HG02588 (cell line): ENCODE measurements at regions not wholly inside any gene's neighbourhood (a gene's known extent, or its start where the extent isn't known, plus 50 kb on each side); places are given as distances from the start of the nearest gene placed in this dataset.

Experiments used
- ATAC-seq: cut with Tn5 transposase; IDR thresholded peaks from one replicate; pipeline ENCODE4 v1.9.1; 2021; ENCODE audit warnings: mild to moderate bottlenecking, moderate library complexity; ENCODE audit not compliant: unreplicated experiment

DNA sequence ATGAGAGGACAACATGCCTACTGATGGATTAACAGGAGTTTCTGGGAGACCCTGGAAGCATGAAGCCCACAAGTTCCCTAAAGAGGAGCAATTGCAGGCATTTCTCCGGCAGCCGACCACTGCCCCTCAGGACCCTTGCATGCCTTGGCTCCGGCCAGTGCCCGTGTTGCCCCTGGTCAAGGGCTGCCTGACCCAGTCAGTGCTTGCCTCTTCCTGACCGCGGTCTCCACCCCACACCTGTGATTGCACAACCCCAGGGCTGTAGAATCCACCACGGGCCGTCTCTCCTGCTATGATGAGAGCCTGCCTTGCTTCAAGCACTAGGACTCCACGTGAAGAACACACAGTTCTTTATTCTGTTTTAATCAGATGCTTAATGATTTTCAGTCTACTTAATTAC is 127.5 kb downstream of the GLI2 start:
- no peak for ATAC-seq

DNA sequence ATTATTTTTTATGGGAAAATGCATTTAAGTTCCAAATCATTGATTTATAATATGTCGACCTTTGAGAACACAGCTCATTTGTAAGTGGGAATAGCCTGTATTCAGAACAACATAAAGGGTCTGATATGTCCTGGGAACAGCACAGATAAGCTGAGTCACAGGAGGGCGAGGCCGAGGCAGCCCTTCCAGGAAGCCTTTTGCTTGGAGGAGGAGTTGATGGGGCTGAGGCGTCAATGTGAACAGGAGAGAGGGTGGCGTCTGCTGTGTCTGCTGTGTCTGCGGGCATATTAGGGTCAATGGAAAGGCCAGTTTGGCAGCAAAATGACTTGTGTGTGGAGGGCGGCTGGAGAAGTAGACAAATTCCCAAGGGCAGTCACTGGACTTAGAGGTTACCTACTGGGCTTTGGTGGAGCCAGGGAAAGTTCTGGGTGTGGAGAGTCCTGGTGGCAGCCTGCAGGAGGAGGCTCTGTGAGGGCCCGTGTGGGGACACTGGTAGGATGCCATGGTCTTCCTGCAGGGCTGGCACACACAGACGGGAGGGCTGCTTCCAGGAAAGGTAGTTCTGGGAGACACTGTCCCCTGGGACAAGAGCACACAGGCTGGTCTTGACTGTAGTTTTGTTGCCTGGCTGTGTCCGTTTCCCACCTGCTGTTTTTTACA is 128.1 kb downstream of the GLI2 start:
- ATAC-seq, result no peak

DNA sequence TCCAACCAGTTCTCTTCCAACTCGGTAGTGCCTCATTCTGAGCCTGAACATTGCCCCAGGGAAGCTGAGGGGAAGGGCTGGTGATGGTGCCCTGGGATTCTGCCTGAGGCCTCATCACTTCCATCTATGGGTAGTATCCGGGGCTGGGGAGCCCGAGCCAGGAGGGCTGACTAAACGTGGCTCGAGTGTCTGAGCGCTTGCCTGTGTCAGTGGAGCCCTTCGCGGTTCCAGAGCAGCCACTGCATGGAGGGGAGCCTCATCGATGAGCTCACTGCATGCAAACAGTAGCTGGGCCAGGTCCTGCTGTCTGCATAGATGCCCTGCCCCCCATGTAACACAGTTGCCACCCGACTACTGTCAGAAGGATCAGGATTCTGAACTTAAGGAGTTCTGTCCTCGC is 129.3 kb downstream of the GLI2 start:
- no peak for ATAC-seq

- no peak for ATAC-seq
Measured at GRCh38 chr2:120865656-120866055, 130.0 kb downstream of the GLI2 start.

DNA sequence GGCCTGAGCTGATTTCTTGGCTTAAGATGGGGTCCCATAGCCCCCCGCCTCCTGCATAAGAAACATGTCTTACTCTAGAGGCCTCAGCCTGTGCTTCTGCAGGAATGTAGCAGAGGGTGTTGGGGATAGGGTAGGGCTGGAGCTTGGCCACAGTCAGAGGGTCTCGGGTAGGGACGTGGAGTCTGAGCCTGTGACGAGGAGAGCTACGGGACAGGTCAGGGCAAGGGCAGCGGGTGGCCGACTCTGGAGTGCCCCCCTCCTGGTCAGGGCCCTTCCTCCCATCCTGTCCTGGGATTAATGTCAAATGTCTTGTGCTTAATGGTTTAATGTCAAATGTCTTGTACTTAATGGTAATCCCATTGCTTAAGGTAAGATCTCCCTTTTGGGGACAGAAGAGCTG is 130.4 kb downstream of the GLI2 start:
- ATAC-seq, result no peak

DNA sequence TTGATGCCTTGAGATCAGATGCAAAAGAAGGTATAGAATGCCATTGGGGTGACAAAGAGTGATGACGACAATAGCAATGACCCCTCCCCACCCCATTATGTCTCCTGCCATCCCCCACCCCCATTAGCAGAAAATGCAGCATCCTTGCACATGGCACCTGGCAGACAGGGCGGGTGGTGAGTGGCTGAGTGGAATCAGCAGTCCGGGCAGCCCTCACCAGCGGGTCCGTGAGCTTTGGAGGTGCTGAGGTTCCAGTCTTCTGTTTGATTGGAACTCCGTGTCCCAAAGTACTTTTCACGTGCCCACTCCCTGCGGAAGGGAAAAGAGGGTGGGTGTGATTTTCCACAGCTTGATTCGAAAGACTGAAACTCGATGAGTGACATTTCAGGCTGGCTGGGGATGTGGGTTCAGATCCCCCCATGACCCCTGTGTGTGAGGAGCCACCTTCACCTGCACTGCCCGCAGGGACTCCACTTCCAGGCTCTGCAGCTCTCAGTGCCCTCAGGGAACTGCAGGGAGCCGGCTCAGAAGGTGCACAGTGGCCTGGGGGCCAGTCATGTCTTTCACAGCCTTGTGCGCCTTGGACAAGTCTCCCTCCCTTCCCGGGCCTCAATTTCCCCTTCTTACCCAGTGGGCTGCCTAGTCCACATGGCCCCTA is 130.9 kb downstream of the GLI2 start:
- ATAC-seq, result no peak

GRCh38 chr2:120867290-120868241 is 131.9 kb downstream of the GLI2 start:
- ATAC-seq, result no peak

GRCh38 chr2:120868366-120868765 is 132.7 kb downstream of the GLI2 start:
- no peak for ATAC-seq

GRCh38 chr2:120869036-120869729 is 133.5 kb downstream of the GLI2 start:
- no peak for ATAC-seq

DNA sequence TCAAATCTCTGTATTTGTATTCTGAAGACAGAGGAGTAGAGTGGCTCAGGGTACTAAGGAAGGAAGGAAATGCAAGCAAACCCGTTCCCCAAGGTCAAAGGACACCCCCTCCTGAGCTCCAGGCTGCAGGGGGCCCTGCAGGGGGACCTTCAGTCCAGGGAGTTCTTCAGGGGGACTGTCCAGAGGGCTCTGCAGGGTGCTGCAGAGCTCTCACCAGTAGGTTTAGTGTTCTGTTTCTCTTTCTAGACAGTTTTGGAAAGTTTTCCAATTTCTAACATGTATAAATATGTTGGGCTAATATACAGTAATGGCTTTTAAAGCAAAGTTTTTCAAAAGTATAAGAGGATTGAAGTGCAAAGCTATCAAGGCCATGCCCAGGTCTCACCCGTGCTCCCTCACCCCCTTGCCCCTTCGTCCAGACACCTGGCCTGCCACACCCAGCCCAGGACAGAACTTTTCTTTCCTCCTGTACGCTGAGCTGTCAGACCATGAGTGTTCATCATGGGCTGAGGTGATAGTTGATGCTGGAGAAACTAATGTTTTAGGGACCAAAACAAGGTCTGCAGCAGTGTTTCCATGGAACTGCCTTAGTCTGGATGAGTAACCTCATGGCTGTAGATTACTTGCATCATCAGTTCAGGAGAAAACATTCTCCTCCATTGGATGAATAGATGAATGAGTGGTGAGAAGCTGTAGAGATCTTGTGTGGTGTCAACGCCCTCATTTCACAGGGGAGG is 134.2 kb downstream of the GLI2 start:
- no peak for ATAC-seq

DNA sequence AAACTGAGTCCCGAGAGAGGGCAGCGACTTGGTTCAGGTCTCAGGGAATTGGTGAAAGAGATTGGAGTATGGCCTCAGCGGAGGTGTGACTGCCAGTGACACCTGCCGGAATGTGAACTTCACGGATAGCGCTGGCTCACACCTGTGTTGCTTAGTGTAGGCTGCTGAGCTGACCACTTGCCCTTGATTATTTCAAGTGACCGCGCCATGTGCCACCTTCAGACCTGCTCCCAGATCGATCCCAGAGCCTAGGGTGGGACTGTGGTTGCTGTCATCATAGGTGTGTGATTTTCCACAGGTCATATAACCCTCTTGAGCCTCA is 134.8 kb downstream of the GLI2 start:
- ATAC-seq, result no peak

- no peak for ATAC-seq
Measured at GRCh38 chr2:120871016-120871635, 135.5 kb downstream of the GLI2 start.

GRCh38 chr2:120871881-120872620 is 136.4 kb downstream of the GLI2 start:
- ATAC-seq, result no peak

DNA sequence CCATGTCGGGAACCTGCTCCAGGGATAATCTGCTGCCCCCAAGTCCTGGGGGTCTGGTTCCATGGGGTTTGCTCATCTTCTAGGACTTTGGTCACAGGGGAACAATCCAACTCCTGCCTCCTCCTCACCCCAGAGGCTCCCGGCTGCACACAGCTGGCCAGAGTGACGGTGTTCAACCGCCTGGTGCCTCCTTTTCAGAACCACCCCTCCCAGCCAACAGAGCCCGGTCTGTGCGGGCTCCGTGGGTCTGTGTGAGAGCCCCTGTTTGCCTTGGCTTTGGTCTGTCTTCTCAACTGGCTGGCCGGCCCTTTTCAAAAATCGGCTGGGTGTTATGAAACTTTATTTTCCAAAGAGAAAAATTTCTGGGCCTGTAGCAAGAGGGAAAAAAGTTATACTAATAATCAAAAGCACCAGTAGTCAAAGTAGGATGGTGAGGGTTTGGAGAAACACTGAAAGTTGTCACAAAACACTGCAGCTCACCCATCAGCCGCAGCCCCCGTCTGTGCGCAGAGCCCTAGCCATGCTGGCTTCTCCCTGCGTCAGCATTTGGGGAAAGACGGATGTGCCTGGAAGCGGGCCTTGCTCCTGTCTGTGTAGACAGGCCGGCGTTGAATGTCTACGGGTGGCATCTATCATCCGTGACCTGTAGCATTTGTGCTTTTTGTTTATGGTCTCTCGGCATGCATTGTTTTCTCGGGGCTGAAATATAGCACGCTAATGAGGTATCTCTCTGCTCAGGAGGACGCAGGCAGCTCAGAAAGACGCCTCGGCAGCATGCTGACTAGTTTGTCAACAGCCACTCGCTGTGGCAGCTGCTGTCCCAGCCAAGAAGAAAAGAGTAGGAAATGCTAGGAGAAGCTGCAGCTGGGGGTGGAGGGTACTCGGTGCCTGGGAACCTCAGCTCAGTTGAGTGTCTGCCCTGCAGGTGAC is 138.6 kb downstream of the GLI2 start:
- no peak for ATAC-seq

- no peak for ATAC-seq
Measured at GRCh38 chr2:120874888-120875275, 139.2 kb downstream of the GLI2 start.

DNA sequence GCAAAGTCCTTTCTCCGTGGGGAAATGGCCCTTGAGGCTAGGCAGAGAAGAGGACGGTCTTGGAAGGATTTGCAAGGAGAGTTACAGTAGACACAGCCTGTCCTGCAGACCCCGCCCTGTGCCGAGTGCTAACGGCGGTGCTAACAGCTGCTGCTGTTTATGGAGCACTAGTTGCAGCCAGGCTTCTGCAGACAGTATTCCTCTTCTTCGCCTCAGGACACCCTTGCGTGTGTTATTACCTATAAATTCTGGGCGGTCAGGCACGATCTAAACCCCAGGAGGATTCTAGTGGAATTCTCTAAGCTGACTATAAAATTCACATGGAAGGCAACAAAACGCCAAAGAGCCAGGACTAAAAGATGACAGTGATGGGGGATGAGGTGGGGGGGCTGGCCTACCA is 139.8 kb downstream of the GLI2 start:
- ATAC-seq, result no peak

GRCh38 chr2:120876526-120877280 is 141.0 kb downstream of the GLI2 start:
- ATAC-seq, result no peak

DNA sequence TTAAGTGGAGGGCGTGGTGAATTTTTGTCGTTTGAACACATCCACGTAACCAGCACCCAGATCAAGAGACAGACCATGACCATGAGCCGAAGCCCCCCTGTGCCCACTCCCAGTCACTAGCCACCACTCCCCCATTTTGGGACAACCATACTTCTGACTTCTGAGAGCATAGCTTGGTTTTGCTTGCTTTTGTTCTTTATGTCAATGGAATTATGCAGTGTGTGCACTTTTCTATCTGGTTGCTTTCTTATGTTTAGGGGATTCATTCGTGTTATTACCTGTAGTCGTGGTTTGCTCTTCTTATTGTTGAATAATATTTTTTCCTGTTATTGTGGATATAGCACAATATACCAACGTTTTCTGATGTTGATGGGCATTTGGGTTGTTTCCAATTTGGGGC is 141.7 kb downstream of the GLI2 start:
- ATAC-seq, result no peak
